H1 (cell line): ENCODE measurements at regions not wholly inside any gene's neighbourhood (a gene's known extent, or its start where the extent isn't known, plus 50 kb on each side); places are given as distances from the start of the nearest gene placed in this dataset.

ENCODE experiments used
- CTCF ChIA-PET: fragments of 300-600 bp; sonication (Branson Sonifier 250); formaldehyde crosslinking; loops from one replicate; lab custom pipeline; 2021; ENCODE audit not compliant: partially characterized antibody; lab: Charles Lee
- POLR2A ChIA-PET: fragments of 300-600 bp; sonication (Branson Sonifier 250); formaldehyde crosslinking; loops from one replicate; lab custom pipeline; 2021; ENCODE audit warnings: inconsistent platforms; ENCODE audit not compliant: partially characterized antibody; lab: Charles Lee
- DNase-seq, 2 experiments: peaks; one replicate each; pipeline versions ENCODE4 v3.0.0 to v3.0.0-alpha.2; 2010 to 2022; ENCODE audit warnings: low spot score in 2 of 2, low read depth in 1 of 2, mixed read lengths in 1 of 2
- FAIRE-seq: peaks from 2 replicates; lab custom pipeline; 2011; peaks lifted over from hg19 to GRCh38; lab: Jason Lieb, UNC
- H2AFZ ChIP-seq: 2 replicates; pipeline ENCODE4 v1.8.1; 2012; ENCODE audit warnings: low read length, inconsistent platforms
- H2AK5ac ChIP-seq: 2 replicates; pipeline ENCODE4 v1.6.1; 2013; ENCODE audit warnings: low read depth, low read length
- H2BK120ac ChIP-seq: replicated peaks from 2 replicates; pipeline ENCODE3; 2013; ENCODE audit warnings: low read depth, low read length, inconsistent platforms
- H2BK12ac ChIP-seq: 2 replicates; pipeline ENCODE4 v1.6.1; 2013; ENCODE audit warnings: low read depth, low read length
- H2BK15ac ChIP-seq: 2 replicates; pipeline ENCODE4 v1.6.1; 2013; ENCODE audit warnings: low read length
- H2BK20ac ChIP-seq: 2 replicates; pipeline ENCODE4 v1.6.1; 2013; ENCODE audit warnings: low read length
- H2BK5ac ChIP-seq: 2 replicates; pipeline ENCODE4 v1.6.1; 2013; ENCODE audit warnings: low read depth, low read length
- H3K14ac ChIP-seq: 2 replicates; pipeline ENCODE4 v1.6.1; 2013; ENCODE audit warnings: inconsistent platforms; ENCODE audit not compliant: insufficient read length
- H3K18ac ChIP-seq: 2 replicates; pipeline ENCODE4 v1.6.1; 2013; ENCODE audit warnings: low read length; ENCODE audit errors: extremely low read depth
- H3K23ac ChIP-seq: 2 replicates; pipeline ENCODE4 v1.6.1; 2013; ENCODE audit warnings: inconsistent platforms; ENCODE audit not compliant: insufficient read length
- H3K23me2 ChIP-seq: 2 replicates; pipeline ENCODE4 v1.6.1; 2013; ENCODE audit warnings: low read depth, low read length
- H3K27ac ChIP-seq: 2 replicates; pipeline ENCODE4 v1.6.1; 2011; ENCODE audit warnings: low read depth, low read length, inconsistent platforms
- H3K27me3 ChIP-seq, 4 experiments: replicated peaks in 1 of 4; 1 replicate in 1 of 4; 2 replicates in 3 of 4; pipeline versions ENCODE4 v1.6.1 to v1.8.1; 2011 to 2013; ENCODE audit warnings: low read length in 3 of 4, mild to moderate bottlenecking in 3 of 4, inconsistent platforms in 2 of 4, mixed read lengths in 2 of 4, moderate library complexity in 1 of 4; ENCODE audit not compliant: control insufficient read depth in 3 of 4, insufficient read depth in 3 of 4; ENCODE audit errors: extremely low read depth in 1 of 4
- H3K36me3 ChIP-seq, 4 experiments: 2 replicates each; pipeline versions ENCODE4 v1.6.1 to v1.8.1; 2011 to 2013; ENCODE audit warnings: mild to moderate bottlenecking in 4 of 4, low read length in 3 of 4, moderate library complexity in 2 of 4, control low read depth in 1 of 4, inconsistent platforms in 1 of 4; ENCODE audit not compliant: insufficient read depth in 4 of 4, control insufficient read depth in 2 of 4
- H3K4ac ChIP-seq: replicated peaks from 2 replicates; pipeline ENCODE3; 2013; ENCODE audit warnings: low read length, low read depth, mixed read lengths, inconsistent platforms; ENCODE audit not compliant: insufficient read length
- H3K4me1 ChIP-seq, 4 experiments: replicated peaks in 1 of 4; 1 replicate in 1 of 4; 2 replicates in 3 of 4; pipeline versions ENCODE4 v1.6.1 to v1.8.1; 2011 to 2013; ENCODE audit warnings: low read length in 3 of 4, inconsistent platforms in 2 of 4, mixed read lengths in 1 of 4; ENCODE audit not compliant: insufficient read depth in 4 of 4, control insufficient read depth in 3 of 4
- H3K4me2 ChIP-seq, 2 experiments: 2 replicates each; pipeline versions ENCODE4 v1.6.1 to v1.8.1; 2011 to 2013; ENCODE audit warnings: low read depth in 2 of 2, low read length in 2 of 2, control low read depth in 1 of 2, inconsistent platforms in 1 of 2, mild to moderate bottlenecking in 1 of 2; ENCODE audit not compliant: insufficient read depth in 1 of 2
- H3K4me3 ChIP-seq, 4 experiments: fragments of 200-600, 300-600 bp in 1 of 4; sonication (generic), shearing (Covaris generic), sonication (Bioruptor Twin) in 1 of 4; 2 replicates each; pipeline versions ENCODE4 v1.5.1 to v1.8.1; 2011 to 2016; ENCODE audit warnings: low read length in 4 of 4, low read depth in 3 of 4, control low read depth in 2 of 4, inconsistent platforms in 2 of 4, mild to moderate bottlenecking in 2 of 4, mixed read lengths in 1 of 4, moderate library complexity in 1 of 4; ENCODE audit not compliant: insufficient read depth in 2 of 4; ENCODE audit errors: extremely low read depth in 1 of 4
- H3K56ac ChIP-seq: replicated peaks from 2 replicates; pipeline ENCODE3; 2013; ENCODE audit warnings: low read depth, mild to moderate bottlenecking, mixed read lengths, low read length, inconsistent platforms; ENCODE audit not compliant: insufficient read length
- H3K79me1 ChIP-seq: 2 replicates; pipeline ENCODE4 v1.6.1; 2013; ENCODE audit warnings: low read depth, low read length, control low read depth
- H3K79me2 ChIP-seq, 2 experiments: 2 replicates each; pipeline versions ENCODE4 v1.6.1 to v1.8.1; 2012 to 2013; ENCODE audit warnings: low read length in 2 of 2, mild to moderate bottlenecking in 2 of 2, inconsistent platforms in 1 of 2; ENCODE audit not compliant: insufficient read depth in 2 of 2, control insufficient read depth in 1 of 2
- H3K9ac ChIP-seq, 4 experiments: replicated peaks in 1 of 4; 1 replicate in 1 of 4; 2 replicates in 3 of 4; pipeline versions ENCODE4 v1.6.1 to v1.8.1; 2011 to 2013; ENCODE audit warnings: low read depth in 3 of 4, low read length in 3 of 4, control low read depth in 2 of 4, mild to moderate bottlenecking in 2 of 4, moderate library complexity in 2 of 4, inconsistent platforms in 1 of 4; ENCODE audit errors: extremely low read depth in 1 of 4
- H3K9me3 ChIP-seq, 2 experiments: 2 replicates each; pipeline versions ENCODE4 v1.6.1 to v1.8.1; 2012 to 2013; ENCODE audit warnings: mild to moderate bottlenecking in 2 of 2, moderate library complexity in 2 of 2, control low read depth in 1 of 2, inconsistent platforms in 1 of 2, low read depth in 1 of 2, low read length in 1 of 2, mixed read lengths in 1 of 2; ENCODE audit not compliant: insufficient read depth in 2 of 2
- H4K20me1 ChIP-seq, 2 experiments: replicated peaks in 1 of 2; 2 replicates each; pipeline versions ENCODE3 to v1.8.1; 2011 to 2013; ENCODE audit warnings: inconsistent platforms in 2 of 2, low read length in 2 of 2, mild to moderate bottlenecking in 1 of 2; ENCODE audit not compliant: insufficient read depth in 2 of 2, control insufficient read depth in 1 of 2
- H4K5ac ChIP-seq: 2 replicates; pipeline ENCODE4 v1.6.1; 2013; ENCODE audit warnings: low read length, low read depth, mixed read lengths, inconsistent platforms; ENCODE audit not compliant: insufficient read length
- H4K8ac ChIP-seq: 2 replicates; pipeline ENCODE4 v1.8.0; 2013; ENCODE audit warnings: mild to moderate bottlenecking, moderate library complexity, low read length, inconsistent platforms; ENCODE audit not compliant: insufficient read depth; ENCODE audit errors: extremely low read depth
- H4K91ac ChIP-seq: replicated peaks from 2 replicates; pipeline ENCODE3; 2013; ENCODE audit warnings: low read length, mixed read lengths, inconsistent platforms; ENCODE audit not compliant: insufficient read length
- CEBPB ChIP-seq: IDR thresholded peaks from 2 replicates; pipeline ENCODE4 v1.6.1; 2012; ENCODE audit warnings: low read depth, low read length
- CHD2 ChIP-seq: IDR thresholded peaks from 2 replicates; pipeline ENCODE4 v1.6.1; 2012; ENCODE audit warnings: low read length, improper control_type of control experiment
- JUN ChIP-seq: IDR thresholded peaks from 2 replicates; pipeline ENCODE4 v1.6.1; 2011; ENCODE audit warnings: low read depth, mild to moderate bottlenecking, improper control_type of control experiment, low read length
- JUND ChIP-seq: IDR thresholded peaks from 2 replicates; pipeline ENCODE4 v1.6.1; 2011; ENCODE audit warnings: mild to moderate bottlenecking, improper control_type of control experiment, low read length
- KDM1A ChIP-seq: fragments of 200-600, 300-600 bp; sonication (generic); IDR thresholded peaks from 2 replicates; pipeline ENCODE4 v1.7.1; 2016; ENCODE audit warnings: mild to moderate bottlenecking, low read length, borderline replicate concordance
- MAX ChIP-seq: IDR thresholded peaks from 2 replicates; pipeline ENCODE4 v1.6.1; 2012; ENCODE audit warnings: inconsistent platforms
- NANOG ChIP-seq: IDR thresholded peaks from 2 replicates; pipeline ENCODE4 v1.6.1; 2011; ENCODE audit warnings: low read length, low read depth, mild to moderate bottlenecking, inconsistent platforms; ENCODE audit not compliant: insufficient read depth, poor library complexity, severe bottlenecking
- PHF8 ChIP-seq: fragments of 200-600 bp; sonication (generic); conservative IDR thresholded peaks from 2 replicates; pipeline ENCODE4 v1.7.1; 2012; ENCODE audit warnings: low read depth, mild to moderate bottlenecking, inconsistent platforms, low read length, moderate library complexity
- USF2 ChIP-seq: IDR thresholded peaks from 2 replicates; pipeline ENCODE4 v1.6.1; 2011; ENCODE audit warnings: low read length, improper control_type of control experiment
- YY1 ChIP-seq: IDR thresholded peaks from 2 replicates; pipeline ENCODE4 v1.6.1; 2011; ENCODE audit warnings: low read depth, mild to moderate bottlenecking, low read length
- TF ChIP-seq, protein P1 (sequence below), 3 experiments: IDR thresholded peaks; 1 replicate in 2 of 3; 2 replicates in 1 of 3; pipeline versions ENCODE4 v1.5.1 to v1.6.1; 2011; ENCODE audit warnings: low read length in 3 of 3, mild to moderate bottlenecking in 3 of 3, inconsistent platforms in 2 of 3, low read depth in 1 of 3, moderate library complexity in 1 of 3; ENCODE audit not compliant: insufficient read depth in 1 of 3; ENCODE audit errors: control extremely low read depth in 1 of 3

- Histone ChIP-seq H4K5ac (no peak overlapping the region), H2BK20ac (no peak overlapping the region), H2BK15ac (no peak overlapping the region), H2AK5ac (no peak overlapping the region), H3K4me3 (no peak overlapping the region), H3K56ac (no peak overlapping the region), H3K9me3 (no peaks in the 10 kb centered on the region), H4K8ac (no peak overlapping the region), H3K79me2 (no peaks in the 10 kb centered on the region), H3K79me1 (no peaks in the 10 kb centered on the region), H3K18ac (no peak overlapping the region), H3K4me1 (no peaks in the 10 kb centered on the region), H3K4me2 (no peak overlapping the region), H4K91ac (no peak overlapping the region), H2AFZ (no peak overlapping the region), H3K27ac (no peak overlapping the region), H3K9ac (no peak overlapping the region), H3K27me3 (no peaks in the 10 kb centered on the region), H3K23ac (no peak overlapping the region), H3K14ac (no peak overlapping the region), H3K36me3 (no peaks in the 10 kb centered on the region), H3K4ac (no peak overlapping the region), H2BK5ac (no peak overlapping the region), H2BK12ac (no peak overlapping the region), H4K20me1 (no peaks in the 10 kb centered on the region), H3K23me2 (no peaks in the 10 kb centered on the region), H2BK120ac (no peak overlapping the region)
- DNase-seq (no peak), FAIRE-seq (no peak)
- ChIA-PET CTCF (no interaction called here), POLR2A (no interaction called here)
- TF ChIP-seq MAX (no peak), CHD2 (no peak), NANOG (no peak), JUN (no peak), USF2 (no peak), CEBPB (no peak), JUND (no peak), YY1 (no peak), PHF8 (no peak), KDM1A (no peak)
- TF ChIP-seq, protein P1, sequence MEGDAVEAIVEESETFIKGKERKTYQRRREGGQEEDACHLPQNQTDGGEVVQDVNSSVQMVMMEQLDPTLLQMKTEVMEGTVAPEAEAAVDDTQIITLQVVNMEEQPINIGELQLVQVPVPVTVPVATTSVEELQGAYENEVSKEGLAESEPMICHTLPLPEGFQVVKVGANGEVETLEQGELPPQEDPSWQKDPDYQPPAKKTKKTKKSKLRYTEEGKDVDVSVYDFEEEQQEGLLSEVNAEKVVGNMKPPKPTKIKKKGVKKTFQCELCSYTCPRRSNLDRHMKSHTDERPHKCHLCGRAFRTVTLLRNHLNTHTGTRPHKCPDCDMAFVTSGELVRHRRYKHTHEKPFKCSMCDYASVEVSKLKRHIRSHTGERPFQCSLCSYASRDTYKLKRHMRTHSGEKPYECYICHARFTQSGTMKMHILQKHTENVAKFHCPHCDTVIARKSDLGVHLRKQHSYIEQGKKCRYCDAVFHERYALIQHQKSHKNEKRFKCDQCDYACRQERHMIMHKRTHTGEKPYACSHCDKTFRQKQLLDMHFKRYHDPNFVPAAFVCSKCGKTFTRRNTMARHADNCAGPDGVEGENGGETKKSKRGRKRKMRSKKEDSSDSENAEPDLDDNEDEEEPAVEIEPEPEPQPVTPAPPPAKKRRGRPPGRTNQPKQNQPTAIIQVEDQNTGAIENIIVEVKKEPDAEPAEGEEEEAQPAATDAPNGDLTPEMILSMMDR (IDR thresholded peaks at IDR 0.05; ENCODE audit: control extremely low read depth in 1 of 3, insufficient read depth in 1 of 3, low read depth in 1 of 3, low read length in 3 of 3): no peak
Observed at GRCh38 chr13:34254366-34254765, 436.4 kb downstream of the RFC3 start.
